RWPE2 (cell line): ENCODE measurements at regions not wholly inside any gene's neighbourhood (a gene's known extent, or its start where the extent isn't known, plus 50 kb on each side); places are given as distances from the start of the nearest gene placed in this dataset.

Experiments used
- ATAC-seq: fragments of 200-7000 bp; cut with Tn5 transposase; 3 replicates; pipeline ENCODE4 v1.9.1; 2021; ENCODE audit warnings: low read depth
- DNase-seq: peaks from one replicate; pipeline ENCODE4 v3.0.0-alpha.2; 2020; ENCODE audit warnings: low spot score
- H3K27ac ChIP-seq: fragments of 450-650 bp; 2 replicates; pipeline ENCODE4 v1.5.1; 2017; ENCODE audit warnings: mild to moderate bottlenecking; ENCODE audit not compliant: poor library complexity, severe bottlenecking
- H3K27me3 ChIP-seq: fragments of 250-450 bp; sonication (Bioruptor Pico); 2 replicates; pipeline ENCODE4 v1.5.1; 2021; ENCODE audit warnings: mild to moderate bottlenecking, moderate library complexity; ENCODE audit not compliant: insufficient read depth, poor library complexity, severe bottlenecking
- H3K36me3 ChIP-seq: fragments of 250-450 bp; sonication (Bioruptor Pico); 2 replicates; pipeline ENCODE4 v1.5.1; 2020; ENCODE audit warnings: low read depth, mild to moderate bottlenecking, moderate library complexity
- H3K4me1 ChIP-seq: fragments of 250-450 bp; sonication (Bioruptor Pico); 2 replicates; pipeline ENCODE4 v1.5.1; 2021; ENCODE audit warnings: mild to moderate bottlenecking, moderate library complexity; ENCODE audit not compliant: insufficient read depth, poor library complexity, severe bottlenecking
- H3K4me3 ChIP-seq: fragments of 250-450 bp; sonication (Bioruptor Pico); 2 replicates; pipeline ENCODE4 v1.5.1; 2021; ENCODE audit warnings: mild to moderate bottlenecking, moderate library complexity; ENCODE audit not compliant: severe bottlenecking
- H3K9me3 ChIP-seq: fragments of 250-450 bp; sonication (Bioruptor Pico); 2 replicates; pipeline ENCODE4 v1.5.1; 2021; ENCODE audit warnings: mild to moderate bottlenecking, moderate library complexity; ENCODE audit not compliant: severe bottlenecking
- CTCF ChIP-seq: fragments of 450-650 bp; IDR thresholded peaks from one replicate; pipeline ENCODE4 v1.5.1; 2017; ENCODE audit warnings: mild to moderate bottlenecking, moderate library complexity; ENCODE audit not compliant: poor library complexity, severe bottlenecking

DNA sequence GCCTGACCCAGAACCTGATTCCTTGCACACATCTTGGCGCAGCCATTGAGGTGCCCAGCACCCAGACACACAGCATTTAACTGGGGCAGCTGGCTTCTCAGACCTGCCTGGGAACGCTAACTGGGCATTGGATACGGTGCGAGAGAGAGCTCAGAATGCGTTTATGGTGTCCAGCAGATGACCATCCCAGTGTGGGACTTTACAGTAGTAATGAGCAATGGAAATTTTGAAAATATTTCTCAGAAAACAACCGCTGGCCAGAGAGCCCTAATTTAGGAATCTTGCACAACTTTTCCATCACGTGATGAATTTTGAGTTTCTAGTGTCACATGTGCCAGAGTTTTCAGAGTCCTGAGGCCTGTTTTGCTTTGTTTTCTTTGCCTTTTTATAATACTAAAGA lies 78.2 kb upstream of the SEC61G start:
- DNase-seq: no peak
- Histone ChIP-seq H3K4me3 (no peak overlapping the region), H3K27ac (peak overlapping the region; percentile 92), H3K27me3 (no peaks in the 10 kb centered on the region), H3K4me1 (peaks cover 37% of the 10 kb centered on the region), H3K9me3 (no peaks in the 10 kb centered on the region), H3K36me3 (no peaks in the 10 kb centered on the region)
- ATAC-seq: no peak
- TF ChIP-seq CTCF: no peak

GRCh38 chr7:54837761-54838160 lies 78.8 kb upstream of the SEC61G start:
- DNase-seq: no peak
- no peak for ATAC-seq
- Histone ChIP-seq H3K9me3 (no peaks in the 10 kb centered on the region), H3K27ac (peak overlapping the region; percentile 92), H3K27me3 (no peaks in the 10 kb centered on the region), H3K4me3 (no peak overlapping the region), H3K36me3 (no peaks in the 10 kb centered on the region), H3K4me1 (peaks cover 38% of the 10 kb centered on the region)
- TF ChIP-seq CTCF: no peak

DNA sequence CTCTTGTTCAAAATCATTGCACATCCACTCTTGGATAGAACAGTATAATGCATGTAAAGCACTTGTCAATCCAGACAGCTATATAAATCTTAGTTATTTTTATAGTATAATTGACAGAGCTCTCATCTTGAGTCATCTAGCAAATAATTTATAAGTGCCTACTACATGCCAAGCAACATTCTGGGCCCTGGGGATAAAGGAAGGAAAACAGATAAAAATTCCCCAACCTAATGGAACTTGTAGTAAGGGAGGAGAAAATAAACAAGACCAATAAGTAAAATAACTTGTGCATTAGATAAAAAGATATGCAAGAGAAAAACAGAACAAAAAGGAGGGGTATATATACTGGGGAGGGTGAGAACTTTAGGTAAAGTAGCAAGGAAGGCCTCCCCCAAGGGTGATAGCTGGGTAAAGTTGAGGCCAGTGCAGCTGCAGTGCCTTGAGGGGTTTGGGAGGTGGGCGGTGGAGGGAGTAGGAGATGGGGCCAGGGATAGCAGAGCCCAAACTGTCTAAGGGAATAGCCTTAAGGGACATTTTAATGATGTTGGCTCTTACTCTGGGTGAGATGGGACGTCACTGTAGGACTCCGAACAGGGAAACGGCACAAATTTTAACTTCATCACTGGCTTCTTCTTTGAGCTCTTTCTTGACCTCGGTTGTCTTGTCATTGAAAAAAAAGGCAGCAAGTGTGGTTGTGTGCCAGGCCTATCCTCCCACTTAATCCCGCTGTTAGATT lies 79.3 kb upstream of the SEC61G start:
- H3K27ac ChIP-seq: peak overlapping the region; percentile 92
- no peaks in the 10 kb centered on the region; the same call in 1 of the 2 replicates for H3K36me3 ChIP-seq
- DNase-seq: no peak
- H3K9me3 ChIP-seq: no peaks in the 10 kb centered on the region
- no peak for ATAC-seq
- no peaks in the 10 kb centered on the region for H3K27me3 ChIP-seq
- H3K4me3 ChIP-seq: no peak overlapping the region
- TF ChIP-seq CTCF: no peak
- H3K4me1 ChIP-seq: peaks cover 43% of the 10 kb centered on the region

DNA sequence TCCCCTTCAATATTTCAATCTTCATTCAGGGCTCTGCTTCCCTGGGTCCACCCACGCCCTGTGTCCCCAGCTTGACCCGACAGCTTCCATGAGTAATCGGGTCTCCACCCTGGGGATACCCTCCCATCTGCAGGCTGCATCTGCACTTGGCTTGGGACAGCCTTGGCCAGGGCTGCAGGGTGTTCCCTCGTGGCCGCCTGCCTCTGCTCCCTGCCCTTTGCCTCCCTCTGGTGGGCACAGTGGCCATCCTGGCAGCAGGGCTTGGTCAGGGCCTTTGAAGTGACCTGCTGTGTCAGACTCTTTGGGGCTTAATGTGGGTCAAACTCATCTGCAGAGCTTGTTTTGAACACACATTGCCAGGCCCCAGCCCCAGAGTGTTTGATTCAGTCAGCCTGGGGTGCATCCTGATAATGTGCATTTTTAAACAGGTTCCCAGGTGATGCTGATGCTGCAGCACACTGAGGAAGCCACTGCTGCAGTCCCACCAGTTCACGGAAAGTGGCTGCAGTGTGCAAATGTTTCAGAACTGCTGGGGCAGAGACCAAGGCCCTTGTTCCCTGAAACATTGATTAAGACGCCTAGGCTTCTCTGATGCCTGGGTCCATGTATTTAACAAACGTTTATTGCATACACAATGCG lies 80.7 kb upstream of the SEC61G start:
- Histone ChIP-seq H3K4me3 (no peak overlapping the region), H3K4me1 (peaks cover 56% of the 10 kb centered on the region), H3K9me3 (no peaks in the 10 kb centered on the region), H3K27ac (peak overlapping the region; percentile 92), H3K27me3 (no peaks in the 10 kb centered on the region), H3K36me3 (no peaks in the 10 kb centered on the region; the same call in 1 of the 2 replicates)
- peak; percentile 80 for DNase-seq
- TF ChIP-seq CTCF: peak; percentile 95
- ATAC-seq: peak; percentile 88
